ENCODE measurements at regions not wholly inside any gene's neighbourhood (a gene's known extent, or its start where the extent isn't known, plus 50 kb on each side); places are given as distances from the start of the nearest gene placed in this dataset.

DNA sequence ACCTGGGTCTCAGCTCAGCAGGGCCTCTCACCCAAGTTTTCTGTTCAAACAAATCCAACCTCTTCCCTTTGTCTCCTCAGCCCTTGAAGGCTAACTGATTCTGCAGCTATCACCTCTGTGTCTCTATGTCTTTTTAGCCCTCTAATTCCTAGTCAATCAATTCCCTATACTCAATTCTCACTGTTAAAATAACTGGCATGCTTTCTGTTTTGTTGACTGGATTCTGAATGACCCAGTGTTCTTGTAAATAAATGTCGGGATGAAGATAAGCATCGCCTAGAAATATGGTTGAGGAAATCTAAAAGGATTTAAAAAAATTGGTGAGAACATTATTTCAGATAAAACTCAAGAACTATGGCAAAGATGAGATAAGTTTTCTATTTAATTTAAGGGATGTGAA is 210.2 kb downstream of the ICE1 start:
- H3K27me3 ChIP-seq (ENCODE audit: control insufficient read depth, insufficient read depth, low read length, poor library complexity, severe bottlenecking), result no peaks in the 10 kb centered on the region
- TF ChIP-seq, protein P1, sequence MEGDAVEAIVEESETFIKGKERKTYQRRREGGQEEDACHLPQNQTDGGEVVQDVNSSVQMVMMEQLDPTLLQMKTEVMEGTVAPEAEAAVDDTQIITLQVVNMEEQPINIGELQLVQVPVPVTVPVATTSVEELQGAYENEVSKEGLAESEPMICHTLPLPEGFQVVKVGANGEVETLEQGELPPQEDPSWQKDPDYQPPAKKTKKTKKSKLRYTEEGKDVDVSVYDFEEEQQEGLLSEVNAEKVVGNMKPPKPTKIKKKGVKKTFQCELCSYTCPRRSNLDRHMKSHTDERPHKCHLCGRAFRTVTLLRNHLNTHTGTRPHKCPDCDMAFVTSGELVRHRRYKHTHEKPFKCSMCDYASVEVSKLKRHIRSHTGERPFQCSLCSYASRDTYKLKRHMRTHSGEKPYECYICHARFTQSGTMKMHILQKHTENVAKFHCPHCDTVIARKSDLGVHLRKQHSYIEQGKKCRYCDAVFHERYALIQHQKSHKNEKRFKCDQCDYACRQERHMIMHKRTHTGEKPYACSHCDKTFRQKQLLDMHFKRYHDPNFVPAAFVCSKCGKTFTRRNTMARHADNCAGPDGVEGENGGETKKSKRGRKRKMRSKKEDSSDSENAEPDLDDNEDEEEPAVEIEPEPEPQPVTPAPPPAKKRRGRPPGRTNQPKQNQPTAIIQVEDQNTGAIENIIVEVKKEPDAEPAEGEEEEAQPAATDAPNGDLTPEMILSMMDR (conservative IDR thresholded peaks at IDR 0.05), result no peak
- 90 to 93% methylated on average over 2 of the region's 2 CpGs for WGBS, 2 experiments (ENCODE audit: insufficient coverage in 1 of 2, insufficient read length in 1 of 2)
- Mint-ChIP-seq H3K4me1 (no peaks in the 10 kb centered on the region), H3K36me3 (ENCODE audit: low read depth) (no peaks in the 10 kb centered on the region), H3K9me3 (peaks cover 9% of the 10 kb centered on the region), H3K27me3 (ENCODE audit: insufficient read depth) (no peaks in the 10 kb centered on the region), H3K4me3 (no peak overlapping the region), H3K27ac (no peak overlapping the region)
- no peak overlapping the region for H3K27ac ChIP-seq (ENCODE audit: low read depth, low read length)
- no peaks in the 10 kb centered on the region for H3K36me3 ChIP-seq (ENCODE audit: control insufficient read depth, insufficient read depth, low read length)
- H3K9ac ChIP-seq (ENCODE audit: extremely low read depth, low read length, poor library complexity, severe bottlenecking), result no peak overlapping the region
- no peak for DNase-seq
- H3K4me1 ChIP-seq (ENCODE audit: control insufficient read depth, insufficient read depth, low read length), result no peaks in the 10 kb centered on the region
- H3K4me3 ChIP-seq (ENCODE audit: low read length), result no peak overlapping the region
- H3K9me3 ChIP-seq (ENCODE audit: control insufficient read depth, low read length), result peaks cover 8% of the 10 kb centered on the region

DNA sequence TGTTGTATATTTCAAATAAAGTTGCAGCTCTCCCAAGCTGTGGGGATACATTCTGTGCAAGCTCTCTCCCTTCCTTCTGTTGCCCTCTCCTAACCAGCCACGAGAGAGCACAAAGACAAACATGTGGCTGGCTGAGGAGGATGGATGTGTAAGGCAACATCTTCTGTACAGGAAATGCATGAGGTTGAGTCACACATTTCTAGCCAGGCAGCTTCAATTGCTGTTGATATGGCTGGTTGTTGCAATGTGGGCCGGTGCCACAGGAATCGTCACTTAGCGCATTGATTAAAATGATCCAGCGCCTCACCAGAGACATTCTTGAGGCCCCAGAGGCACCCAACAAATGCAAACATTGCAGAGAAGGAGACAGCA is 207.1 kb downstream of the ICE1 start:
- Histone ChIP-seq H3K4me1 (ENCODE audit: control insufficient read depth, insufficient read depth, low read length) (no peaks in the 10 kb centered on the region), H3K27me3 (ENCODE audit: control insufficient read depth, insufficient read depth, low read length, poor library complexity, severe bottlenecking) (no peaks in the 10 kb centered on the region), H3K9ac (ENCODE audit: extremely low read depth, low read length, poor library complexity, severe bottlenecking) (no peak overlapping the region), H3K4me3 (ENCODE audit: low read length) (no peak overlapping the region), H3K36me3 (ENCODE audit: control insufficient read depth, insufficient read depth, low read length) (no peaks in the 10 kb centered on the region), H3K9me3 (ENCODE audit: control insufficient read depth, low read length) (peaks cover 8% of the 10 kb centered on the region), H3K27ac (ENCODE audit: low read depth, low read length) (no peak overlapping the region)
- DNase-seq, result no peak
- TF ChIP-seq, protein P1 (conservative IDR thresholded peaks at IDR 0.05), result no peak
- no peak overlapping the region for H3K27ac Mint-ChIP-seq
- H3K4me1 Mint-ChIP-seq, result no peaks in the 10 kb centered on the region
- 91 to 93% methylated on average over 5 of the region's 5 CpGs for WGBS, 2 experiments (ENCODE audit: insufficient coverage in 1 of 2, insufficient read length in 1 of 2)
- no peaks in the 10 kb centered on the region for H3K27me3 Mint-ChIP-seq (ENCODE audit: insufficient read depth)
- H3K36me3 Mint-ChIP-seq (ENCODE audit: low read depth), result no peaks in the 10 kb centered on the region
- H3K4me3 Mint-ChIP-seq, result no peak overlapping the region
- peaks cover 17% of the 10 kb centered on the region for H3K9me3 Mint-ChIP-seq

DNA sequence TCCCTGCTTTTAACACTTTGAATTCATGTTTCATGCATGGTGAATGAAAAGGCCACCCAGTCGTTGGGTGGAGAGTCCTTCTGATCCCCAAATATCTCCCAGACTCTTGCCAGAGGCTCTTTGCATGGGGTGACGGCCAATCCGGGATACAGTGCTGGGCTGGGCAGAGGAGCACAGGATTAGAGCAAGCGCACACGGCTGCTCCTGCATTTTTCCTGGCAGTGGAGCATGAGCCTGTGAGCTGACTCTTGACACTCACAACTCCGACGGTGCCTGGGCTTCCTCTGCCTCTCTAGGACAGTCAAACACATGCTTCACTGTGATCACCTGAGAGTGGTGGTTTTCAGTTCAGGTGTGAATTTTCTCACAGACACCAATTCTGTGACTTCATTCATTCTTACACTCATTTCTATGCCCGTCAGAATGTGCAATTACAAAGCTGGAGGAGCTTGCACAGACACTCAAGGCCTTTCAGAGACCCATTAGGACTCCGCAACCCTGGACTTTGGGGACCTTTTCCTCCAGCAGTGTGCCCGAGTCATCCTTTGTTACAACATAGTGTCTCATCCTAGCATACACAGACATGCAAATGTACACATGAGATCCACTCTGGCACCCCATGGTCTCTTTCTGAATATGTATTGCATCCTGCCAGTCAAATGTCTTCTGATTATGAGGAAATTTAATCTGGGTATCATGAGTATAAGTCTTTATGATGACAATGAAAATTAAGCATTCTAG is 206.6 kb downstream of the ICE1 start:
- no peaks in the 10 kb centered on the region for H3K4me1 ChIP-seq (ENCODE audit: control insufficient read depth, insufficient read depth, low read length)
- H3K27ac ChIP-seq (ENCODE audit: low read depth, low read length), result no peak overlapping the region
- TF ChIP-seq, protein P1 (conservative IDR thresholded peaks at IDR 0.05), result no peak
- Mint-ChIP-seq H3K27me3 (ENCODE audit: insufficient read depth) (peaks cover 1% of the 10 kb centered on the region), H3K36me3 (ENCODE audit: low read depth) (no peaks in the 10 kb centered on the region), H3K27ac (no peak overlapping the region), H3K4me3 (no peak overlapping the region), H3K9me3 (peaks cover 22% of the 10 kb centered on the region), H3K4me1 (no peaks in the 10 kb centered on the region)
- DNase-seq, result no peak
- H3K9me3 ChIP-seq (ENCODE audit: control insufficient read depth, low read length), result peaks cover 12% of the 10 kb centered on the region
- H3K27me3 ChIP-seq (ENCODE audit: control insufficient read depth, insufficient read depth, low read length, poor library complexity, severe bottlenecking), result no peaks in the 10 kb centered on the region
- 83 to 89% methylated on average over 9 to 10 of the region's 10 CpGs for WGBS, 2 experiments (ENCODE audit: insufficient coverage in 1 of 2, insufficient read length in 1 of 2)
- no peak overlapping the region for H3K4me3 ChIP-seq (ENCODE audit: low read length)
- no peak overlapping the region for H3K9ac ChIP-seq (ENCODE audit: extremely low read depth, low read length, poor library complexity, severe bottlenecking)
- no peaks in the 10 kb centered on the region for H3K36me3 ChIP-seq (ENCODE audit: control insufficient read depth, insufficient read depth, low read length)
